WTC11 (cell line): ENCODE measurements at regions not wholly inside any gene's neighbourhood (a gene's known extent, or its start where the extent isn't known, plus 50 kb on each side); places are given as distances from the start of the nearest gene placed in this dataset.
A peak's percentile ranks its signal among the peaks of the same experiment; 100 is the strongest.

Source experiments
- ATAC-seq: fragments of 200-7000 bp; cut with Tn5 transposase; 2 replicates; pipeline ENCODE4 v1.10.0; 2021; ENCODE audit warnings: mild to moderate bottlenecking, moderate library complexity
- CTCF ChIA-PET: fragments of 300-600 bp; sonication (Branson Sonifier 250); formaldehyde crosslinking; loops from one replicate; lab custom pipeline; 2021; ENCODE audit warnings: antibody characterized with exemption; lab: Charles Lee
- POLR2A ChIA-PET: fragments of 350-600 bp; sonication (Branson Sonifier 250); formaldehyde crosslinking; loops from one replicate; lab custom pipeline; 2021; ENCODE audit warnings: antibody characterized with exemption; lab: Charles Lee
- DNase-seq: peaks from one replicate; pipeline ENCODE4 v3.0.0; 2021; ENCODE audit warnings: low spot score
- H3K27ac Mint-ChIP-seq: 2 replicates; pipeline ENCODE4 v1.8.0; 2021; ENCODE audit warnings: mixed read lengths
- H3K27me3 Mint-ChIP-seq: 2 replicates; pipeline ENCODE4 v1.8.0; 2021; ENCODE audit warnings: low read depth, mild to moderate bottlenecking, moderate library complexity, mixed read lengths
- H3K36me3 Mint-ChIP-seq: 2 replicates; pipeline ENCODE4 v1.8.0; 2021; ENCODE audit warnings: mixed read lengths
- H3K4me1 Mint-ChIP-seq: 2 replicates; pipeline ENCODE4 v1.8.0; 2022; ENCODE audit warnings: mixed read lengths
- H3K4me3 Mint-ChIP-seq: 2 replicates; pipeline ENCODE4 v1.8.0; 2021; ENCODE audit warnings: mild to moderate bottlenecking, moderate library complexity, mixed read lengths
- H3K9me3 Mint-ChIP-seq: 2 replicates; pipeline ENCODE4 v1.8.0; 2021; ENCODE audit warnings: mixed read lengths
- ATF3 ChIP-seq: sonication (generic); formaldehyde crosslinking; conservative IDR thresholded peaks from 2 replicates; pipeline ENCODE4 v1.8.1; 2022; ENCODE audit warnings: mild to moderate bottlenecking, missing genetic modification reagents
- CREM ChIP-seq: sonication (generic); formaldehyde crosslinking; IDR thresholded peaks from 2 replicates; pipeline ENCODE4 v1.8.1; 2022; ENCODE audit warnings: mild to moderate bottlenecking, missing genetic modification reagents, moderate library complexity
- E2F1 ChIP-seq: sonication (generic); formaldehyde crosslinking; IDR thresholded peaks from 2 replicates; pipeline ENCODE4 v1.8.0; 2022; ENCODE audit warnings: mild to moderate bottlenecking, missing genetic modification reagents
- GTF2I ChIP-seq: fragments of 250-450 bp; sonication (Bioruptor Pico); conservative IDR thresholded peaks from 2 replicates; pipeline ENCODE4 v1.4.0; 2021; ENCODE audit warnings: mild to moderate bottlenecking
- HMGA2 ChIP-seq: fragments of 250-450 bp; sonication (Bioruptor Pico); IDR thresholded peaks from 2 replicates; pipeline ENCODE4 v1.4.0; 2021; ENCODE audit warnings: mild to moderate bottlenecking, moderate library complexity
- MYBL2 ChIP-seq: sonication (generic); formaldehyde crosslinking; IDR thresholded peaks from 2 replicates; pipeline ENCODE4 v1.8.1; 2023; ENCODE audit warnings: mild to moderate bottlenecking, moderate library complexity, missing genetic modification reagents
- NR3C1 ChIP-seq: sonication (generic); formaldehyde crosslinking; conservative IDR thresholded peaks from 2 replicates; pipeline ENCODE4 v1.8.1; 2023; ENCODE audit warnings: low read depth, mild to moderate bottlenecking, missing genetic modification reagents
- PRDM15 ChIP-seq: sonication (generic); formaldehyde crosslinking; IDR thresholded peaks from 2 replicates; pipeline ENCODE4 v1.8.0; 2022; ENCODE audit warnings: missing genetic modification reagents
- PREB ChIP-seq: sonication (generic); formaldehyde crosslinking; IDR thresholded peaks from 2 replicates; pipeline ENCODE4 v1.8.1; 2022; ENCODE audit warnings: mild to moderate bottlenecking, missing genetic modification reagents, moderate library complexity, borderline replicate concordance
- PRRX2 ChIP-seq: fragments of 250-450 bp; sonication (Bioruptor Pico); IDR thresholded peaks from 2 replicates; pipeline ENCODE4 v1.8.0; 2021; ENCODE audit warnings: mild to moderate bottlenecking
- RELA ChIP-seq: sonication (generic); formaldehyde crosslinking; IDR thresholded peaks from 2 replicates; pipeline ENCODE4 v1.8.1; 2022; ENCODE audit warnings: missing genetic modification reagents, mild to moderate bottlenecking, borderline replicate concordance
- RORB ChIP-seq: fragments of 250-450 bp; sonication (Bioruptor Pico); IDR thresholded peaks from 2 replicates; pipeline ENCODE4 v1.9.0; 2021; ENCODE audit warnings: mild to moderate bottlenecking
- ZNF121 ChIP-seq: sonication (generic); formaldehyde crosslinking; IDR thresholded peaks from 2 replicates; pipeline ENCODE4 v1.8.0; 2023; ENCODE audit warnings: missing genetic modification reagents
- ZNF219 ChIP-seq: sonication (generic); formaldehyde crosslinking; IDR thresholded peaks from 2 replicates; pipeline ENCODE4 v1.8.0; 2023; ENCODE audit warnings: missing genetic modification reagents, mild to moderate bottlenecking, borderline replicate concordance
- ZNF263 ChIP-seq: sonication (generic); formaldehyde crosslinking; IDR thresholded peaks from 2 replicates; pipeline ENCODE4 v1.8.1; 2022; ENCODE audit warnings: low read depth, mild to moderate bottlenecking, moderate library complexity, missing genetic modification reagents
- ZNF423 ChIP-seq: fragments of 250-450 bp; sonication (Bioruptor Pico); IDR thresholded peaks from 2 replicates; pipeline ENCODE4 v2.1.2; 2022; ENCODE audit warnings: mild to moderate bottlenecking, moderate library complexity

- TF ChIP-seq CREM (CRISPR knock-in tag) (no peak), PREB (CRISPR knock-in tag) (no peak), ATF3 (CRISPR knock-in tag) (no peak), E2F1 (CRISPR knock-in tag) (no peak), PRRX2 (CRISPR knock-in tag) (no peak), ZNF263 (CRISPR knock-in tag) (no peak)
These were observed 997.9 kb upstream of the CELF4 start (continued) for GRCh38 chr18:38563396-38563980.

- H3K27me3 Mint-ChIP-seq, result no peaks in the 10 kb centered on the region
- no peaks in the 10 kb centered on the region for H3K9me3 Mint-ChIP-seq
- no peak overlapping the region for H3K27ac Mint-ChIP-seq
- ATAC-seq, result peak; percentile 16; the same call in 1 of the 2 replicates
- ChIA-PET POLR2A (no interaction called here), CTCF (interaction anchor here (0.7 to 1.2 kb wide), 2 partner anchors 12 to 118 kb away, joined by 3 to 5 read pairs; no protein-coding TSS in a partner anchor)
- TF ChIP-seq PRDM15 (CRISPR knock-in tag) (peak; percentile 25; the same call in 1 of the 2 replicates), ZNF423 (no peak)
- no peak overlapping the region for H3K4me3 Mint-ChIP-seq
- H3K36me3 Mint-ChIP-seq, result no peaks in the 10 kb centered on the region
- no peak for DNase-seq
- H3K4me1 Mint-ChIP-seq, result peaks cover 40% of the 10 kb centered on the region
These were observed 991.4 kb upstream of the CELF4 start for GRCh38 chr18:38557006-38557405.

GRCh38 chr18:38552732-38553321 lies 987.2 kb upstream of the CELF4 start:
- Mint-ChIP-seq H3K27me3 (no peaks in the 10 kb centered on the region), H3K27ac (0 out of 2 replicates have a peak overlapping the region, but pooled peaks have one; percentile 16), H3K36me3 (no peaks in the 10 kb centered on the region), H3K9me3 (no peaks in the 10 kb centered on the region), H3K4me1 (peaks cover 54% of the 10 kb centered on the region), H3K4me3 (no peak overlapping the region)
- DNase-seq (no peak), ATAC-seq (peak; percentile 84)
- ChIA-PET POLR2A (interaction anchor here (0.6 kb wide), 1 partner anchor 1149 kb away, joined by 3 read pairs; no protein-coding TSS in a partner anchor), CTCF (interaction anchor here (1.6 kb wide), 1 partner anchor 8 kb away, joined by 4 read pairs; no protein-coding TSS in a partner anchor)
- no peak for TF ChIP-seq GTF2I (CRISPR knock-in tag)
- no peak for TF ChIP-seq MYBL2 (CRISPR knock-in tag)
- no peak for TF ChIP-seq NR3C1 (CRISPR knock-in tag)
- peak; percentile 41; the same call in 1 of the 2 replicates for TF ChIP-seq ZNF423
- no peak for TF ChIP-seq ZNF121 (CRISPR knock-in tag)
- no peak for TF ChIP-seq HMGA2
- no peak for TF ChIP-seq RELA (CRISPR knock-in tag)
- no peak for TF ChIP-seq ZNF219 (CRISPR knock-in tag)
- no peak for TF ChIP-seq RORB (CRISPR knock-in tag)
